Neural progenitor cell (in vitro differentiated cells): ENCODE measurements at regions not wholly inside any gene's neighbourhood (a gene's known extent, or its start where the extent isn't known, plus 50 kb on each side); places are given as distances from the start of the nearest gene placed in this dataset.

Source experiments
- EZH2 ChIP-seq: fragments of 200-600 bp; sonication (generic); IDR thresholded peaks from 2 replicates; pipeline ENCODE4 v1.6.1; 2017; ENCODE audit warnings: antibody characterized with exemption, mild to moderate bottlenecking, moderate library complexity
- TF ChIP-seq, protein P1 (sequence below): fragments of 200-600 bp; sonication (generic); IDR thresholded peaks from 2 replicates; pipeline ENCODE4 v1.5.1; 2017; ENCODE audit warnings: antibody characterized with exemption, mild to moderate bottlenecking

- TF ChIP-seq, protein P1, sequence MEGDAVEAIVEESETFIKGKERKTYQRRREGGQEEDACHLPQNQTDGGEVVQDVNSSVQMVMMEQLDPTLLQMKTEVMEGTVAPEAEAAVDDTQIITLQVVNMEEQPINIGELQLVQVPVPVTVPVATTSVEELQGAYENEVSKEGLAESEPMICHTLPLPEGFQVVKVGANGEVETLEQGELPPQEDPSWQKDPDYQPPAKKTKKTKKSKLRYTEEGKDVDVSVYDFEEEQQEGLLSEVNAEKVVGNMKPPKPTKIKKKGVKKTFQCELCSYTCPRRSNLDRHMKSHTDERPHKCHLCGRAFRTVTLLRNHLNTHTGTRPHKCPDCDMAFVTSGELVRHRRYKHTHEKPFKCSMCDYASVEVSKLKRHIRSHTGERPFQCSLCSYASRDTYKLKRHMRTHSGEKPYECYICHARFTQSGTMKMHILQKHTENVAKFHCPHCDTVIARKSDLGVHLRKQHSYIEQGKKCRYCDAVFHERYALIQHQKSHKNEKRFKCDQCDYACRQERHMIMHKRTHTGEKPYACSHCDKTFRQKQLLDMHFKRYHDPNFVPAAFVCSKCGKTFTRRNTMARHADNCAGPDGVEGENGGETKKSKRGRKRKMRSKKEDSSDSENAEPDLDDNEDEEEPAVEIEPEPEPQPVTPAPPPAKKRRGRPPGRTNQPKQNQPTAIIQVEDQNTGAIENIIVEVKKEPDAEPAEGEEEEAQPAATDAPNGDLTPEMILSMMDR: peak; percentile 69
- no peak for TF ChIP-seq EZH2
Measured at GRCh38 chr18:7452331-7452730, 114.8 kb upstream of the PTPRM start.
